H9 (cell line): ENCODE measurements at regions not wholly inside any gene's neighbourhood (a gene's known extent, or its start where the extent isn't known, plus 50 kb on each side); places are given as distances from the start of the nearest gene placed in this dataset.

Experiments
- DNase-seq: peaks from one replicate; pipeline ENCODE4 v3.0.0-alpha.2; 2017
- H2AFZ ChIP-seq: one replicate; pipeline ENCODE4 v1.6.1; 2013; ENCODE audit warnings: mild to moderate bottlenecking, low read length, control low read depth, moderate library complexity
- H2AK5ac ChIP-seq: 2 replicates; pipeline ENCODE4 v1.6.1; 2013; ENCODE audit warnings: low read length, control low read depth, mixed read lengths; ENCODE audit not compliant: insufficient read length
- H2BK120ac ChIP-seq: one replicate; pipeline ENCODE4 v1.6.1; 2013; ENCODE audit warnings: low read depth, mild to moderate bottlenecking, low read length, control low read depth, inconsistent platforms; ENCODE audit not compliant: poor library complexity, severe bottlenecking
- H2BK12ac ChIP-seq: 2 replicates; pipeline ENCODE4 v1.6.1; 2013; ENCODE audit warnings: low read length, control low read depth, mixed read lengths, low read depth; ENCODE audit not compliant: insufficient read length
- H2BK15ac ChIP-seq: 2 replicates; pipeline ENCODE4 v1.6.1; 2013; ENCODE audit warnings: low read depth, low read length, control low read depth
- H2BK20ac ChIP-seq: one replicate; pipeline ENCODE4 v1.6.1; 2013; ENCODE audit warnings: low read depth, mild to moderate bottlenecking, low read length, control low read depth, inconsistent platforms; ENCODE audit not compliant: poor library complexity, severe bottlenecking
- H2BK5ac ChIP-seq: 2 replicates; pipeline ENCODE4 v1.6.1; 2013; ENCODE audit warnings: low read length, control low read depth, mixed read lengths; ENCODE audit not compliant: insufficient read length
- H3K14ac ChIP-seq: 2 replicates; pipeline ENCODE4 v1.6.1; 2013; ENCODE audit warnings: low read length, control low read depth; ENCODE audit not compliant: insufficient read depth
- H3K18ac ChIP-seq: 2 replicates; pipeline ENCODE4 v1.6.1; 2013; ENCODE audit warnings: low read depth, mild to moderate bottlenecking, mixed read lengths, low read length, control low read depth; ENCODE audit not compliant: insufficient read length
- H3K23ac ChIP-seq: 2 replicates; pipeline ENCODE4 v1.6.1; 2013; ENCODE audit warnings: low read length, control low read depth, mixed read lengths, low read depth; ENCODE audit not compliant: insufficient read length
- H3K23me2 ChIP-seq: 2 replicates; pipeline ENCODE4 v1.6.1; 2013; ENCODE audit warnings: low read depth, mild to moderate bottlenecking, mixed read lengths, low read length, control low read depth; ENCODE audit not compliant: insufficient read length, poor library complexity, severe bottlenecking
- H3K27ac ChIP-seq: 2 replicates; pipeline ENCODE4 v1.5.1; 2013; ENCODE audit warnings: low read length, control low read depth, mixed read lengths, low read depth; ENCODE audit not compliant: insufficient read length
- H3K27me3 ChIP-seq: 2 replicates; pipeline ENCODE4 v1.6.1; 2013; ENCODE audit warnings: low read length, control low read depth, inconsistent platforms; ENCODE audit not compliant: insufficient read depth
- H3K4ac ChIP-seq: 2 replicates; pipeline ENCODE4 v1.6.1; 2013; ENCODE audit warnings: low read depth, mild to moderate bottlenecking, control low read depth, inconsistent platforms, low read length, moderate library complexity
- H3K4me1 ChIP-seq: 2 replicates; pipeline ENCODE4 v1.6.1; 2013; ENCODE audit warnings: low read length, control low read depth, inconsistent platforms; ENCODE audit not compliant: insufficient read depth
- H3K4me2 ChIP-seq: 2 replicates; pipeline ENCODE4 v1.6.1; 2013; ENCODE audit warnings: low read length, control low read depth, mixed read lengths; ENCODE audit not compliant: insufficient read length, insufficient read depth
- H3K56ac ChIP-seq: 2 replicates; pipeline ENCODE4 v1.6.1; 2013; ENCODE audit warnings: low read depth, mild to moderate bottlenecking, mixed read lengths, low read length, control low read depth; ENCODE audit not compliant: insufficient read length
- H3K79me1 ChIP-seq: 2 replicates; pipeline ENCODE4 v1.6.1; 2013; ENCODE audit warnings: low read depth, mild to moderate bottlenecking, moderate library complexity, low read length, control low read depth, inconsistent platforms; ENCODE audit not compliant: insufficient read depth, poor library complexity, severe bottlenecking
- H3K79me2 ChIP-seq: 2 replicates; pipeline ENCODE4 v1.6.1; 2013; ENCODE audit warnings: low read length, control low read depth, inconsistent platforms; ENCODE audit not compliant: insufficient read depth
- H3K9ac ChIP-seq: 2 replicates; pipeline ENCODE4 v1.6.1; 2013; ENCODE audit warnings: low read length, control low read depth, mixed read lengths; ENCODE audit not compliant: insufficient read length; ENCODE audit errors: extremely low read depth
- H3K9me3 ChIP-seq: one replicate; pipeline ENCODE4 v1.6.1; 2013; ENCODE audit warnings: low read depth, low read length, inconsistent platforms; ENCODE audit not compliant: control insufficient read depth
- H3T11ph ChIP-seq: one replicate; pipeline ENCODE4 v1.6.1; 2013; ENCODE audit warnings: mild to moderate bottlenecking, low read length, control low read depth, inconsistent platforms
- H4K20me1 ChIP-seq: one replicate; pipeline ENCODE4 v1.6.1; 2013; ENCODE audit not compliant: control insufficient read depth, insufficient read length, insufficient read depth
- H4K5ac ChIP-seq: 2 replicates; pipeline ENCODE4 v1.6.1; 2013; ENCODE audit warnings: low read depth, mild to moderate bottlenecking, mixed read lengths, low read length, control low read depth; ENCODE audit not compliant: insufficient read length
- H4K8ac ChIP-seq: replicated peaks from 2 replicates; pipeline ENCODE4 v1.6.1; 2013; ENCODE audit warnings: low read length, control low read depth, mixed read lengths, low read depth; ENCODE audit not compliant: insufficient read length
- H4K91ac ChIP-seq: 2 replicates; pipeline ENCODE4 v1.6.1; 2013; ENCODE audit warnings: low read depth, mild to moderate bottlenecking, moderate library complexity, mixed read lengths, low read length, control low read depth; ENCODE audit not compliant: insufficient read length
- H3K27ac Mint-ChIP-seq, 3 experiments: 2 replicates in 2 of 3; 3 replicates in 1 of 3; pipeline ENCODE4 v1.8.0; 2020 to 2021; ENCODE audit warnings: mixed read lengths in 3 of 3, mild to moderate bottlenecking in 1 of 3, moderate library complexity in 1 of 3
- H3K27me3 Mint-ChIP-seq: 2 replicates; pipeline ENCODE4 v1.8.0; 2021; ENCODE audit warnings: low read depth, mild to moderate bottlenecking, moderate library complexity, mixed read lengths
- H3K36me3 Mint-ChIP-seq, 3 experiments: 2 replicates in 2 of 3; 3 replicates in 1 of 3; pipeline ENCODE4 v1.8.0; 2020 to 2021; ENCODE audit warnings: low read depth in 3 of 3, mixed read lengths in 3 of 3; ENCODE audit not compliant: insufficient read depth in 1 of 3
- H3K4me1 Mint-ChIP-seq, 2 experiments: 2 replicates each; pipeline ENCODE4 v1.8.0; 2020; ENCODE audit warnings: mixed read lengths in 2 of 2
- H3K4me3 Mint-ChIP-seq, 2 experiments: 2 replicates in 1 of 2; 3 replicates in 1 of 2; pipeline ENCODE4 v1.8.0; 2020 to 2021; ENCODE audit warnings: mild to moderate bottlenecking in 2 of 2, mixed read lengths in 2 of 2, moderate library complexity in 1 of 2
- H3K9me3 Mint-ChIP-seq, 2 experiments: 2 replicates in 1 of 2; 3 replicates in 1 of 2; pipeline ENCODE4 v1.8.0; 2020; ENCODE audit warnings: mild to moderate bottlenecking in 2 of 2, mixed read lengths in 2 of 2, moderate library complexity in 1 of 2
- WGBS: extraction: QIAGEN DNeasy Blood & Tissue Kit; methylation state at CpG from one replicate; pipeline ENCODE4 v1.1.7; 2013; ENCODE audit warnings: missing lambda C conversion rate, low lambda C conversion rate, mixed read lengths; ENCODE audit not compliant: insufficient read length; ENCODE audit errors: extremely low coverage; 5-methylcytosine and 5-hydroxymethylcytosine counted together
- TF ChIP-seq, protein P1 (sequence below): fragments of 200-600 bp; sonication (generic); conservative IDR thresholded peaks from 3 replicates; pipeline ENCODE4 v1.8.0; 2021; ENCODE audit warnings: antibody characterized with exemption, mild to moderate bottlenecking

DNA sequence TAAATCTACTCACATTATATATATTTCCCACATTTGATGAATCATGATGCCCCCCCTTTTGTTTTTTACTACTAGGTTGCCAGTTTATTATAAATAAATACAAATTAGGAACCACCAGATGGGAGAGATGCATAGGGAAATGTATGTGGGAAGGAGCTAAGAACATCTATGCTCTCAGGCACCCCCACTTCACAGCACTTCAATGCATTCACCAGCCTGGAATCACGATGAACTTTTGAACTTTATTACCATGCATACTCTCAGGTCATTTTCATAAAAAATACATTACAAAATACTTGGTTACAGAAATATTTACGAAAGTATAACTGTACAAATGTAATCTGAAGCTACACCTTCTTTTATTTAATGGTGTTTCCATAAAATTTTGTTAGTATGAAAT, 988.0 kb upstream of the EPHA6 start:
- TF ChIP-seq, protein P1, sequence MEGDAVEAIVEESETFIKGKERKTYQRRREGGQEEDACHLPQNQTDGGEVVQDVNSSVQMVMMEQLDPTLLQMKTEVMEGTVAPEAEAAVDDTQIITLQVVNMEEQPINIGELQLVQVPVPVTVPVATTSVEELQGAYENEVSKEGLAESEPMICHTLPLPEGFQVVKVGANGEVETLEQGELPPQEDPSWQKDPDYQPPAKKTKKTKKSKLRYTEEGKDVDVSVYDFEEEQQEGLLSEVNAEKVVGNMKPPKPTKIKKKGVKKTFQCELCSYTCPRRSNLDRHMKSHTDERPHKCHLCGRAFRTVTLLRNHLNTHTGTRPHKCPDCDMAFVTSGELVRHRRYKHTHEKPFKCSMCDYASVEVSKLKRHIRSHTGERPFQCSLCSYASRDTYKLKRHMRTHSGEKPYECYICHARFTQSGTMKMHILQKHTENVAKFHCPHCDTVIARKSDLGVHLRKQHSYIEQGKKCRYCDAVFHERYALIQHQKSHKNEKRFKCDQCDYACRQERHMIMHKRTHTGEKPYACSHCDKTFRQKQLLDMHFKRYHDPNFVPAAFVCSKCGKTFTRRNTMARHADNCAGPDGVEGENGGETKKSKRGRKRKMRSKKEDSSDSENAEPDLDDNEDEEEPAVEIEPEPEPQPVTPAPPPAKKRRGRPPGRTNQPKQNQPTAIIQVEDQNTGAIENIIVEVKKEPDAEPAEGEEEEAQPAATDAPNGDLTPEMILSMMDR: no peak
- no peak overlapping the region for H2BK15ac ChIP-seq
- no peak overlapping the region for H3K4ac ChIP-seq
- H3K56ac ChIP-seq: no peak overlapping the region
- no peak overlapping the region for H3K23ac ChIP-seq
- H3K27ac ChIP-seq: no peak overlapping the region
- no peak overlapping the region for H4K5ac ChIP-seq
- no peak overlapping the region for H2BK5ac ChIP-seq
- no peak overlapping the region for H3K18ac ChIP-seq
- no peak overlapping the region for H3K9ac ChIP-seq
- H3K27me3 ChIP-seq: no peaks in the 10 kb centered on the region
- no peak overlapping the region for H4K91ac ChIP-seq
- H3T11ph ChIP-seq: no peak overlapping the region
- no peaks in the 10 kb centered on the region for H3K79me2 ChIP-seq
- H3K9me3 ChIP-seq: no peaks in the 10 kb centered on the region
- DNase-seq: no peak
- Mint-ChIP-seq H3K36me3 (no peaks in the 10 kb centered on the region; a peak in 1 of 7 replicates), H3K27me3 (no peaks in the 10 kb centered on the region), H3K9me3 (peaks cover 0 to 4% of the 10 kb centered on the region in 2 experiments; a peak in 2 of 5 replicates), H3K27ac (no peak overlapping the region), H3K4me1 (no peaks in the 10 kb centered on the region), H3K4me3 (no peak overlapping the region)
- WGBS: no CpG with 5 or more reads among the region's 2 CpGs
- H2BK120ac ChIP-seq: no peak overlapping the region
- no peaks in the 10 kb centered on the region for H3K23me2 ChIP-seq
- H3K4me2 ChIP-seq: no peak overlapping the region
- H2AFZ ChIP-seq: no peak overlapping the region
- no peaks in the 10 kb centered on the region for H3K4me1 ChIP-seq
- H4K8ac ChIP-seq: no peak overlapping the region
- no peaks in the 10 kb centered on the region for H3K79me1 ChIP-seq
- no peak overlapping the region for H2AK5ac ChIP-seq
- no peak overlapping the region for H2BK12ac ChIP-seq
- no peak overlapping the region for H3K14ac ChIP-seq
- no peaks in the 10 kb centered on the region for H4K20me1 ChIP-seq
- H2BK20ac ChIP-seq: no peak overlapping the region
